ENCODE measurements at regions not wholly inside any gene's neighbourhood (a gene's known extent, or its start where the extent isn't known, plus 50 kb on each side); places are given as distances from the start of the nearest gene placed in this dataset.

GRCh38 chr2:9770006-9770307 lies 73.3 kb upstream of the TAF1B start:
- ChIA-PET POLR2A (interaction anchor here (1.2 to 1.6 kb wide), 3 partner anchors 10 to 139 kb away, joined by 3 to 4 read pairs (median 3); partner anchors contain the start of gene YWHAQ), CTCF (interaction anchor here (1.0 to 6.9 kb wide), 18 partner anchors 10 to 665 kb away, joined by 3 to 65 read pairs (median 6); no protein-coding TSS in a partner anchor)
- ATAC-seq (no peak), DNase-seq (no peak)
- Mint-ChIP-seq H3K4me3 (no peak overlapping the region), H3K9me3 (ENCODE audit: insufficient read depth) (no peaks in the 10 kb centered on the region), H3K36me3 (ENCODE audit: low read depth) (no peaks in the 10 kb centered on the region), H3K4me1 (ENCODE audit: low read depth) (peaks cover 11% of the 10 kb centered on the region), H3K27ac (no peak overlapping the region), H3K27me3 (ENCODE audit: low read depth) (peaks cover 8% of the 10 kb centered on the region)

- H3K27ac Mint-ChIP-seq: peak overlapping the region; percentile 60
- H3K4me3 Mint-ChIP-seq: no peak overlapping the region
- peaks cover 9% of the 10 kb centered on the region for H3K4me1 Mint-ChIP-seq (ENCODE audit: low read depth)
- H3K9me3 Mint-ChIP-seq (ENCODE audit: insufficient read depth): no peaks in the 10 kb centered on the region
- peaks cover 8% of the 10 kb centered on the region for H3K27me3 Mint-ChIP-seq (ENCODE audit: low read depth)
- CTCF ChIA-PET: interaction anchor here (1.0 to 6.9 kb wide), 20 partner anchors 9 to 664 kb away, joined by 3 to 65 read pairs (median 6); no protein-coding TSS in a partner anchor
- POLR2A ChIA-PET: interaction anchor here (1.2 to 1.6 kb wide), 4 partner anchors 9 to 140 kb away, joined by 3 to 4 read pairs (median 3); partner anchors contain the start of gene YWHAQ
- no peaks in the 10 kb centered on the region for H3K36me3 Mint-ChIP-seq (ENCODE audit: low read depth)
- ATAC-seq (peak; percentile 69), DNase-seq (peak; percentile 69)
Observed at GRCh38 chr2:9770308-9771100, 72.8 kb upstream of the TAF1B start.

GRCh38 chr2:9771101-9771449 lies 72.2 kb upstream of the TAF1B start:
- Mint-ChIP-seq H3K4me1 (ENCODE audit: low read depth) (peaks cover 9% of the 10 kb centered on the region), H3K9me3 (ENCODE audit: insufficient read depth) (no peaks in the 10 kb centered on the region), H3K27me3 (ENCODE audit: low read depth) (peaks cover 8% of the 10 kb centered on the region), H3K4me3 (no peak overlapping the region), H3K36me3 (ENCODE audit: low read depth) (no peaks in the 10 kb centered on the region), H3K27ac (no peak overlapping the region)
- POLR2A ChIA-PET: interaction anchor here (1.2 to 1.6 kb wide), 5 partner anchors 9 to 141 kb away, joined by 3 to 4 read pairs (median 3); partner anchors contain the start of gene YWHAQ
- CTCF ChIA-PET: interaction anchor here (1.0 to 6.9 kb wide), 17 partner anchors 9 to 664 kb away, joined by 3 to 65 read pairs (median 7); no protein-coding TSS in a partner anchor
- ATAC-seq: no peak
- no peak for DNase-seq

GRCh38 chr2:9771481-9772017 lies 71.7 kb upstream of the TAF1B start:
- Mint-ChIP-seq H3K9me3 (ENCODE audit: insufficient read depth) (no peaks in the 10 kb centered on the region), H3K27ac (no peak overlapping the region), H3K36me3 (ENCODE audit: low read depth) (no peaks in the 10 kb centered on the region), H3K4me1 (ENCODE audit: low read depth) (peaks cover 9% of the 10 kb centered on the region), H3K4me3 (no peak overlapping the region), H3K27me3 (ENCODE audit: low read depth) (peaks cover 8% of the 10 kb centered on the region)
- POLR2A ChIA-PET: interaction anchor here (0.9 to 1.4 kb wide), 4 partner anchors 8 to 28 kb away, joined by 3 to 4 read pairs (median 3); no protein-coding TSS in a partner anchor
- CTCF ChIA-PET: interaction anchor here (1.2 to 6.9 kb wide), 8 partner anchors 8 to 277 kb away, joined by 3 to 65 read pairs (median 14); no protein-coding TSS in a partner anchor
- DNase-seq (no peak), ATAC-seq (no peak)

- no peak overlapping the region for H3K27ac Mint-ChIP-seq
- peaks cover 9% of the 10 kb centered on the region for H3K4me1 Mint-ChIP-seq (ENCODE audit: low read depth)
- ChIA-PET CTCF (interaction anchor here (1.2 to 6.9 kb wide), 3 partner anchors 10 to 216 kb away, joined by 3 to 65 read pairs (median 4); no protein-coding TSS in a partner anchor), POLR2A (interaction anchor here (0.9 to 1.4 kb wide), 3 partner anchors 10 to 27 kb away, joined by 3 to 4 read pairs (median 3); no protein-coding TSS in a partner anchor)
- no peak for DNase-seq
- H3K27me3 Mint-ChIP-seq (ENCODE audit: low read depth): peaks cover 8% of the 10 kb centered on the region
- no peak overlapping the region for H3K4me3 Mint-ChIP-seq
- H3K36me3 Mint-ChIP-seq (ENCODE audit: low read depth): no peaks in the 10 kb centered on the region
- no peaks in the 10 kb centered on the region for H3K9me3 Mint-ChIP-seq (ENCODE audit: insufficient read depth)
- ATAC-seq: no peak
Observed at GRCh38 chr2:9772035-9772998, 71.0 kb upstream of the TAF1B start.

- DNase-seq (no peak), ATAC-seq (no peak)
- Mint-ChIP-seq H3K9me3 (ENCODE audit: insufficient read depth) (no peaks in the 10 kb centered on the region), H3K4me1 (ENCODE audit: low read depth) (peaks cover 14% of the 10 kb centered on the region), H3K4me3 (no peak overlapping the region), H3K36me3 (ENCODE audit: low read depth) (no peaks in the 10 kb centered on the region), H3K27ac (no peak overlapping the region), H3K27me3 (ENCODE audit: low read depth) (peaks cover 4% of the 10 kb centered on the region)
- ChIA-PET CTCF (interaction anchor here (0.8 to 6.9 kb wide), 3 partner anchors 9 to 26 kb away, joined by 3 to 65 read pairs (median 4); no protein-coding TSS in a partner anchor), POLR2A (no interaction called here)
Observed at GRCh38 chr2:9772999-9773902, 70.0 kb upstream of the TAF1B start.

- ChIA-PET CTCF (interaction anchor here (0.8 to 6.9 kb wide), 3 partner anchors 9 to 25 kb away, joined by 3 to 65 read pairs (median 4); no protein-coding TSS in a partner anchor), POLR2A (no interaction called here)
- H3K4me1 Mint-ChIP-seq (ENCODE audit: low read depth): peaks cover 20% of the 10 kb centered on the region
- no peak for ATAC-seq
- DNase-seq: no peak
- H3K27ac Mint-ChIP-seq: no peak overlapping the region
- no peaks in the 10 kb centered on the region for H3K36me3 Mint-ChIP-seq (ENCODE audit: low read depth)
- H3K4me3 Mint-ChIP-seq: no peak overlapping the region
- no peaks in the 10 kb centered on the region for H3K9me3 Mint-ChIP-seq (ENCODE audit: insufficient read depth)
- H3K27me3 Mint-ChIP-seq (ENCODE audit: low read depth): peaks cover 4% of the 10 kb centered on the region
Observed at GRCh38 chr2:9773903-9774239, 69.4 kb upstream of the TAF1B start.

GRCh38 chr2:9774266-9774665 lies 69.0 kb upstream of the TAF1B start:
- H3K4me3 Mint-ChIP-seq: no peak overlapping the region
- no peaks in the 10 kb centered on the region for H3K9me3 Mint-ChIP-seq (ENCODE audit: insufficient read depth)
- DNase-seq: no peak
- ChIA-PET CTCF (interaction anchor here (0.8 to 6.9 kb wide), 2 partner anchors 19 to 25 kb away, joined by 3 to 65 read pairs; no protein-coding TSS in a partner anchor), POLR2A (no interaction called here)
- no peaks in the 10 kb centered on the region for H3K36me3 Mint-ChIP-seq (ENCODE audit: low read depth)
- no peak overlapping the region for H3K27ac Mint-ChIP-seq
- H3K27me3 Mint-ChIP-seq (ENCODE audit: low read depth): peaks cover 4% of the 10 kb centered on the region
- peaks cover 24% of the 10 kb centered on the region for H3K4me1 Mint-ChIP-seq (ENCODE audit: low read depth)
- ATAC-seq: no peak

GRCh38 chr2:9775351-9775750 lies 67.9 kb upstream of the TAF1B start:
- Mint-ChIP-seq H3K4me1 (ENCODE audit: low read depth) (peaks cover 31% of the 10 kb centered on the region), H3K36me3 (ENCODE audit: low read depth) (no peaks in the 10 kb centered on the region), H3K9me3 (ENCODE audit: insufficient read depth) (no peaks in the 10 kb centered on the region), H3K4me3 (no peak overlapping the region), H3K27me3 (ENCODE audit: low read depth) (peaks cover 4% of the 10 kb centered on the region), H3K27ac (no peak overlapping the region)
- ChIA-PET POLR2A (no interaction called here), CTCF (interaction anchor here (6.9 kb wide), 1 partner anchor 23 kb away, joined by 65 read pairs; no protein-coding TSS in a partner anchor)
- no peak for DNase-seq
- no peak for ATAC-seq

GRCh38 chr2:9775999-9776712 lies 67.1 kb upstream of the TAF1B start:
- no peak for DNase-seq
- Mint-ChIP-seq H3K27me3 (ENCODE audit: low read depth) (peaks cover 4% of the 10 kb centered on the region), H3K36me3 (ENCODE audit: low read depth) (no peaks in the 10 kb centered on the region), H3K27ac (no peak overlapping the region), H3K4me1 (ENCODE audit: low read depth) (peaks cover 36% of the 10 kb centered on the region), H3K4me3 (no peak overlapping the region), H3K9me3 (ENCODE audit: insufficient read depth) (no peaks in the 10 kb centered on the region)
- no peak for ATAC-seq
- POLR2A ChIA-PET: no interaction called here
- CTCF ChIA-PET: interaction anchor here (0.6 kb wide), 1 partner anchor 146 kb away, joined by 3 read pairs; no protein-coding TSS in a partner anchor
